Stomach (tissue), 8 donors: ENCODE measurements at regions not wholly inside any gene's neighbourhood (a gene's known extent, or its start where the extent isn't known, plus 50 kb on each side); places are given as distances from the start of the nearest gene placed in this dataset.

ENCODE experiments used
- DNase-seq, 2 donors: peaks; one replicate each; pipeline versions ENCODE4 v3.0.0 to v3.0.0-alpha.2; 2013 to 2019
- H3K27ac ChIP-seq, 5 donors: fragments of 200-600 bp in 4 of 5; sonication (generic) in 4 of 5; one replicate each; pipeline ENCODE4 v1.5.1; 2013 to 2019; ENCODE audit warnings: mild to moderate bottlenecking in 1 of 5, moderate library complexity in 1 of 5
- H3K27me3 ChIP-seq, 3 donors: fragments of 200-600 bp; sonication (generic); one replicate each; pipeline ENCODE4 v1.5.1; 2017 to 2019; ENCODE audit warnings: mixed run types in 1 of 3
- H3K36me3 ChIP-seq, 4 donors: fragments of 200-600 bp; sonication (generic); 1 replicate in 3 of 4; 2 replicates in 1 of 4; pipeline ENCODE4 v1.5.1; 2016 to 2019
- H3K4me1 ChIP-seq, 4 donors: fragments of 200-600 bp; sonication (generic); one replicate each; pipeline ENCODE4 v1.5.1; 2016 to 2019
- H3K4me3 ChIP-seq, 4 donors: fragments of 200-600 bp; sonication (generic) in 3 of 4; one replicate each; pipeline ENCODE4 v1.5.1; 2016 to 2019; ENCODE audit warnings: mild to moderate bottlenecking in 1 of 4
- H3K9me3 ChIP-seq, 4 donors: fragments of 200-600 bp; sonication (generic); one replicate each; pipeline ENCODE4 v1.5.1; 2016 to 2019
- CTCF ChIP-seq, 7 experiments: fragments of 450-650 bp in 4 of 7; fragments of 200-600 bp in 3 of 7; sonication (generic) in 3 of 7; IDR thresholded peaks; one replicate each; pipeline ENCODE4 v1.5.1; 2016 to 2019; ENCODE audit warnings: antibody characterized with exemption in 7 of 7, control low read depth in 2 of 7, mild to moderate bottlenecking in 1 of 7
- EP300 ChIP-seq: sonication (generic); formaldehyde crosslinking; IDR thresholded peaks from one replicate; pipeline ENCODE4 v1.6.1; 2017; ENCODE audit warnings: antibody characterized with exemption
- POLR2A ChIP-seq, 4 donors: fragments of 450-650 bp; IDR thresholded peaks; one replicate each; pipeline ENCODE4 v1.6.1; 2016; ENCODE audit warnings: antibody characterized with exemption in 4 of 4, control low read depth in 2 of 4, mild to moderate bottlenecking in 1 of 4, moderate library complexity in 1 of 4
- POLR2AphosphoS5 ChIP-seq, 3 donors: sonication (generic); formaldehyde crosslinking; IDR thresholded peaks; one replicate each; pipeline ENCODE4 v1.6.1; 2016; ENCODE audit warnings: antibody characterized with exemption in 3 of 3
- WGBS, 5 donors: extraction: QIAGEN DNeasy Blood & Tissue Kit in 3 of 5; methylation state at CpG; one replicate each; pipeline versions ENCODE4 v1.1.5 to v1.1.7; 2013 to 2018; 5-methylcytosine and 5-hydroxymethylcytosine counted together
- intact Hi-C: fragments of 100-400 bp; cut with DNase I; formaldehyde crosslinking; loops from one replicate; pipeline ENCODE4 v1.15.1; 2023; ENCODE audit warnings: low total_unique reads
- donor health status: healthy with polysubstance abuse.
- donor health status: Bipolar disorder and iron deficiency.
- donor health status: healthy.

GRCh38 chr3:174776123-174776522, 83.0 kb upstream of the NAALADL2 start:
- no peak for DNase-seq
- Histone ChIP-seq H3K4me3 (no peak overlapping the region), H3K27ac (no peak overlapping the region), H3K36me3 (no peaks in the 10 kb centered on the region), H3K9me3 (no peaks in the 10 kb centered on the region), H3K27me3 (no peaks in the 10 kb centered on the region), H3K4me1 (peaks cover 0 to 6% (median 0%) of the 10 kb centered on the region in 4 donors)
- 82 to 91% (median 90%) methylated on average over 4 of the region's 4 CpGs for WGBS, 5 donors
- intact Hi-C loops: no loop called here
- TF ChIP-seq EP300: no peak
- TF ChIP-seq POLR2A (IDR thresholded peaks at IDR 0.05): no peak
- TF ChIP-seq CTCF (IDR thresholded peaks at IDR 0.05): no peak
- TF ChIP-seq POLR2AphosphoS5 (IDR thresholded peaks at IDR 0.05): no peak

GRCh38 chr3:174776636-174777035, 82.5 kb upstream of the NAALADL2 start:
- intact Hi-C loops: no loop called here
- no peak for DNase-seq
- WGBS, 5 donors: 85 to 95% (median 91%) methylated on average over 2 of the region's 2 CpGs
- H3K9me3 ChIP-seq: no peaks in the 10 kb centered on the region
- TF ChIP-seq POLR2AphosphoS5 (IDR thresholded peaks at IDR 0.05) (no peak), CTCF (IDR thresholded peaks at IDR 0.05) (no peak), EP300 (no peak), POLR2A (IDR thresholded peaks at IDR 0.05) (no peak)
- no peaks in the 10 kb centered on the region for H3K27me3 ChIP-seq
- H3K36me3 ChIP-seq: no peaks in the 10 kb centered on the region
- peaks cover 0 to 6% (median 0%) of the 10 kb centered on the region in 4 donors for H3K4me1 ChIP-seq
- no peak overlapping the region for H3K27ac ChIP-seq
- no peak overlapping the region for H3K4me3 ChIP-seq

GRCh38 chr3:174777813-174778212, 81.3 kb upstream of the NAALADL2 start:
- TF ChIP-seq CTCF (IDR thresholded peaks at IDR 0.05) (no peak), POLR2AphosphoS5 (IDR thresholded peaks at IDR 0.05) (no peak), EP300 (no peak), POLR2A (IDR thresholded peaks at IDR 0.05) (no peak)
- no peaks in the 10 kb centered on the region for H3K36me3 ChIP-seq
- H3K4me3 ChIP-seq: no peak overlapping the region
- no peaks in the 10 kb centered on the region for H3K9me3 ChIP-seq
- DNase-seq: no peak
- no peaks in the 10 kb centered on the region for H3K27me3 ChIP-seq
- peaks cover 0 to 6% (median 0%) of the 10 kb centered on the region in 4 donors for H3K4me1 ChIP-seq
- intact Hi-C loops: no loop called here
- no peak overlapping the region for H3K27ac ChIP-seq

GRCh38 chr3:174783502-174783901, 75.6 kb upstream of the NAALADL2 start:
- DNase-seq: no peak
- 87 to 96% (median 93%) methylated on average over 2 of the region's 2 CpGs for WGBS, 5 donors
- Histone ChIP-seq H3K4me3 (no peak overlapping the region), H3K27ac (no peak overlapping the region), H3K27me3 (no peaks in the 10 kb centered on the region), H3K9me3 (no peaks in the 10 kb centered on the region), H3K4me1 (no peaks in the 10 kb centered on the region), H3K36me3 (no peaks in the 10 kb centered on the region)
- TF ChIP-seq POLR2AphosphoS5 (IDR thresholded peaks at IDR 0.05) (no peak), EP300 (no peak), CTCF (IDR thresholded peaks at IDR 0.05) (no peak), POLR2A (IDR thresholded peaks at IDR 0.05) (no peak)
- intact Hi-C loops: no loop called here
